ENCODE measurements at regions not wholly inside any gene's neighbourhood (a gene's known extent, or its start where the extent isn't known, plus 50 kb on each side); places are given as distances from the start of the nearest gene placed in this dataset.

GRCh38 chr17:71792966-71793365 lies 327.9 kb upstream of the SOX9 start:
- TF ChIP-seq CTCF (IDR thresholded peaks at IDR 0.05; ENCODE audit: control extremely low read depth in 1 of 3, insufficient read depth in 1 of 3, low read depth in 1 of 3, low read length in 3 of 3) (no peak), POLR2AphosphoS5 (IDR thresholded peaks at IDR 0.05; ENCODE audit: low read depth, low read length) (no peak), EP300 (IDR thresholded peaks at IDR 0.05; ENCODE audit: borderline replicate concordance in 1 of 2, low read depth in 2 of 2, low read length in 2 of 2) (no peak), TEAD4 (IDR thresholded peaks at IDR 0.05; ENCODE audit: low read depth, low read length) (no peak), MAX (IDR thresholded peaks at IDR 0.05) (no peak)
